Bone marrow (tissue), 2 donors: ENCODE measurements at regions not wholly inside any gene's neighbourhood (a gene's known extent, or its start where the extent isn't known, plus 50 kb on each side); places are given as distances from the start of the nearest gene placed in this dataset.
"Not testable (repeated sequence)": the region's sequence is repeated elsewhere in the genome, so short reads cannot be mapped to it uniquely, and the experiment has no call there.

Experiments used
- DNase-seq, 2 donors: peaks; one replicate each; lab custom pipeline; 2025; lab: John Stamatoyannopoulos, UW

GRCh38 chr5:124549891-124550436 is 196.5 kb downstream of the ZNF608 start:
- no peak for DNase-seq

GRCh38 chr5:124546643-124547042 is 199.8 kb downstream of the ZNF608 start:
- no peak for DNase-seq

GRCh38 chr5:124544366-124545055 is 201.9 kb downstream of the ZNF608 start:
- peak in 1 of 2 donors; percentile 44 for DNase-seq

- DNase-seq, result no peak
Measured at GRCh38 chr5:124538931-124539330, 207.5 kb downstream of the ZNF608 start.

- DNase-seq, result no peak
Measured at GRCh38 chr5:124538191-124538590, 208.2 kb downstream of the ZNF608 start.

- DNase-seq, result no peak
Measured at GRCh38 chr5:124537522-124537921, 208.9 kb downstream of the ZNF608 start.

- no peak for DNase-seq
Measured at GRCh38 chr5:124537107-124537506, 209.3 kb downstream of the ZNF608 start.

GRCh38 chr5:124536333-124536732 is 210.1 kb downstream of the ZNF608 start:
- DNase-seq, result no peak

- DNase-seq, result no peak
Measured at GRCh38 chr5:124530916-124531315, 215.5 kb downstream of the ZNF608 start.

GRCh38 chr5:124528838-124529237 is 217.6 kb downstream of the ZNF608 start:
- DNase-seq, result no peak

- no peak for DNase-seq
Measured at GRCh38 chr5:124527220-124527991, 219.0 kb downstream of the ZNF608 start.

GRCh38 chr5:124526079-124526478 is 220.4 kb downstream of the ZNF608 start:
- DNase-seq, result not testable (repeated sequence)

GRCh38 chr5:124524552-124525232 is 221.7 kb downstream of the ZNF608 start:
- DNase-seq, result no peak

- DNase-seq, result no peak
Measured at GRCh38 chr5:124523897-124524296, 222.5 kb downstream of the ZNF608 start.

- no peak for DNase-seq
Measured at GRCh38 chr5:124522992-124523391, 223.4 kb downstream of the ZNF608 start.

- DNase-seq, result no peak
Measured at GRCh38 chr5:124521461-124522230, 224.8 kb downstream of the ZNF608 start.

- peak in 1 of 2 donors; percentile 83 for DNase-seq
Measured at GRCh38 chr5:124519396-124519795, 227.0 kb downstream of the ZNF608 start.

- DNase-seq, result no peak
Measured at GRCh38 chr5:124516567-124516966, 229.9 kb downstream of the ZNF608 start.

- no peak for DNase-seq
Measured at GRCh38 chr5:124515497-124516245, 230.8 kb downstream of the ZNF608 start.

GRCh38 chr5:124514956-124515355 is 231.5 kb downstream of the ZNF608 start:
- DNase-seq, result no peak
